ENCODE measurements at regions not wholly inside any gene's neighbourhood (a gene's known extent, or its start where the extent isn't known, plus 50 kb on each side); places are given as distances from the start of the nearest gene placed in this dataset.

DNA sequence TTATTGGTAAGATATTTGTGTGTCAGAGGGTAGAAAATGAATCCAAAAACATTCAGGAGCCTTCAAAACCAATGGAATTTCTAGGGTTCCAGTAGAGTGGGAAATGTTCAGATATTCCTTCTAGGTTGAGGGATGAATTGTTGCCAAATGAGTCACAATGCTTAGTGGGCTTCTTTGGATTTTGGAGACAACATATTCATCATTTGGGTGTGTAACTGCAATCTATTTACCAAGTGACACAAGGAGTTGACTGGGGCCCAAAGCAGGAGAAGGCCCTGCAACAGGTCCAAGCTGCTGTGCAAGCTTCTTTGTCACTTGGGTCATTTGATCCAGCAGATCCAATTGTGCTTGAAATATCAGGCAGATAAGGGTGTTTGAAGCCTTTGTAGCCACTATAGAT lies 551.5 kb upstream of the PITX2 start:
- Histone ChIP-seq H3K9ac (no peak overlapping the region), H3K4me2 (no peak overlapping the region)

GRCh38 chr4:111178231-111178630 lies 555.4 kb upstream of the PITX2 start:
- Histone ChIP-seq H3K79me2 (ENCODE audit: insufficient read depth, low read depth) (no peaks in the 10 kb centered on the region), H3K9ac (no peak overlapping the region), H3K27ac (no peak overlapping the region), H4K20me1 (ENCODE audit: insufficient read depth) (no peaks in the 10 kb centered on the region), H3K4me3 (IDR thresholded peaks at IDR 0.05; ENCODE audit: insufficient read depth, low read depth, low read length) (no peak overlapping the region), H3K36me3 (ENCODE audit: insufficient read depth) (no peaks in the 10 kb centered on the region), H3K27me3 (ENCODE audit: insufficient read depth, low read depth) (no peaks in the 10 kb centered on the region), H3K4me2 (no peak overlapping the region), H2AFZ (ENCODE audit: low read depth) (no peak overlapping the region), H3K4me1 (ENCODE audit: low read depth, poor library complexity, severe bottlenecking) (no peaks in the 10 kb centered on the region)
- TF ChIP-seq, protein P1, sequence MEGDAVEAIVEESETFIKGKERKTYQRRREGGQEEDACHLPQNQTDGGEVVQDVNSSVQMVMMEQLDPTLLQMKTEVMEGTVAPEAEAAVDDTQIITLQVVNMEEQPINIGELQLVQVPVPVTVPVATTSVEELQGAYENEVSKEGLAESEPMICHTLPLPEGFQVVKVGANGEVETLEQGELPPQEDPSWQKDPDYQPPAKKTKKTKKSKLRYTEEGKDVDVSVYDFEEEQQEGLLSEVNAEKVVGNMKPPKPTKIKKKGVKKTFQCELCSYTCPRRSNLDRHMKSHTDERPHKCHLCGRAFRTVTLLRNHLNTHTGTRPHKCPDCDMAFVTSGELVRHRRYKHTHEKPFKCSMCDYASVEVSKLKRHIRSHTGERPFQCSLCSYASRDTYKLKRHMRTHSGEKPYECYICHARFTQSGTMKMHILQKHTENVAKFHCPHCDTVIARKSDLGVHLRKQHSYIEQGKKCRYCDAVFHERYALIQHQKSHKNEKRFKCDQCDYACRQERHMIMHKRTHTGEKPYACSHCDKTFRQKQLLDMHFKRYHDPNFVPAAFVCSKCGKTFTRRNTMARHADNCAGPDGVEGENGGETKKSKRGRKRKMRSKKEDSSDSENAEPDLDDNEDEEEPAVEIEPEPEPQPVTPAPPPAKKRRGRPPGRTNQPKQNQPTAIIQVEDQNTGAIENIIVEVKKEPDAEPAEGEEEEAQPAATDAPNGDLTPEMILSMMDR (conservative IDR thresholded peaks at IDR 0.05; ENCODE audit: low read depth, low read length) = no peak

More for the DNA sequence above, 551.5 kb upstream of the PITX2 start:
- Histone ChIP-seq H3K4me1 (ENCODE audit: low read depth, poor library complexity, severe bottlenecking) (no peaks in the 10 kb centered on the region), H3K36me3 (ENCODE audit: insufficient read depth) (no peaks in the 10 kb centered on the region), H3K4me3 (IDR thresholded peaks at IDR 0.05; ENCODE audit: insufficient read depth, low read depth, low read length) (no peak overlapping the region), H3K79me2 (ENCODE audit: insufficient read depth, low read depth) (no peaks in the 10 kb centered on the region), H3K27me3 (ENCODE audit: insufficient read depth, low read depth) (no peaks in the 10 kb centered on the region), H4K20me1 (ENCODE audit: insufficient read depth) (no peaks in the 10 kb centered on the region), H3K27ac (no peak overlapping the region), H2AFZ (ENCODE audit: low read depth) (no peak overlapping the region)
- TF ChIP-seq, protein P1 (conservative IDR thresholded peaks at IDR 0.05; ENCODE audit: low read depth, low read length) = no peak

- Histone ChIP-seq H3K4me2 (no peak overlapping the region), H3K79me2 (ENCODE audit: insufficient read depth, low read depth) (no peaks in the 10 kb centered on the region), H3K27me3 (ENCODE audit: insufficient read depth, low read depth) (no peaks in the 10 kb centered on the region), H3K36me3 (ENCODE audit: insufficient read depth) (no peaks in the 10 kb centered on the region), H2AFZ (ENCODE audit: low read depth) (no peak overlapping the region), H3K4me3 (IDR thresholded peaks at IDR 0.05; ENCODE audit: insufficient read depth, low read depth, low read length) (no peak overlapping the region), H3K9ac (no peak overlapping the region), H3K27ac (no peak overlapping the region), H3K4me1 (ENCODE audit: low read depth, poor library complexity, severe bottlenecking) (no peaks in the 10 kb centered on the region), H4K20me1 (ENCODE audit: insufficient read depth) (no peaks in the 10 kb centered on the region)
- TF ChIP-seq, protein P1 (conservative IDR thresholded peaks at IDR 0.05; ENCODE audit: low read depth, low read length) = no peak
Observed at GRCh38 chr4:111187108-111187507, 564.2 kb upstream of the PITX2 start.

GRCh38 chr4:111198446-111198845 lies 575.6 kb upstream of the PITX2 start:
- TF ChIP-seq, protein P1 (conservative IDR thresholded peaks at IDR 0.05; ENCODE audit: low read depth, low read length) = no peak
- H3K36me3 ChIP-seq (ENCODE audit: insufficient read depth) = no peaks in the 10 kb centered on the region
- H3K27ac ChIP-seq = no peak overlapping the region
- H3K4me2 ChIP-seq = no peak overlapping the region
- H3K79me2 ChIP-seq (ENCODE audit: insufficient read depth, low read depth) = no peaks in the 10 kb centered on the region
- no peak overlapping the region for H3K4me3 ChIP-seq (IDR thresholded peaks at IDR 0.05; ENCODE audit: insufficient read depth, low read depth, low read length)
- H2AFZ ChIP-seq (ENCODE audit: low read depth) = no peak overlapping the region
- H3K4me1 ChIP-seq (ENCODE audit: low read depth, poor library complexity, severe bottlenecking) = no peaks in the 10 kb centered on the region
- H3K27me3 ChIP-seq (ENCODE audit: insufficient read depth, low read depth) = no peaks in the 10 kb centered on the region
- no peak overlapping the region for H3K9ac ChIP-seq
- no peaks in the 10 kb centered on the region for H4K20me1 ChIP-seq (ENCODE audit: insufficient read depth)
